MM.1S (cell line): ENCODE measurements at regions not wholly inside any gene's neighbourhood (a gene's known extent, or its start where the extent isn't known, plus 50 kb on each side); places are given as distances from the start of the nearest gene placed in this dataset.

Experiments used
- DNase-seq: peaks from one replicate; pipeline ENCODE4 v3.0.0-alpha.2; 2015
- H2AFZ ChIP-seq: fragments of 300-600 bp; sonication (generic); 2 replicates; pipeline ENCODE4 v1.6.0; 2016; ENCODE audit warnings: antibody characterized with exemption, low read length
- H3F3A ChIP-seq: fragments of 300-600 bp; sonication (generic); 2 replicates; pipeline ENCODE4 v1.6.1; 2016; ENCODE audit warnings: mild to moderate bottlenecking, antibody characterized with exemption, low read length, moderate library complexity, mixed read lengths; ENCODE audit not compliant: insufficient read depth
- H3K27ac ChIP-seq: fragments of 300-600 bp; sonication (generic); 2 replicates; pipeline ENCODE4 v1.5.1; 2016; ENCODE audit warnings: mild to moderate bottlenecking, low read length
- H3K27me3 ChIP-seq: fragments of 300-600 bp; sonication (generic); replicated peaks from 2 replicates; pipeline ENCODE4 v1.6.0; 2016; ENCODE audit warnings: low read length; ENCODE audit not compliant: insufficient read depth
- H3K36me3 ChIP-seq: fragments of 300-600 bp; sonication (generic); replicated peaks from 2 replicates; pipeline ENCODE4 v1.6.1; 2016; ENCODE audit warnings: mild to moderate bottlenecking, low read length, mixed read lengths; ENCODE audit not compliant: insufficient read depth
- H3K4me1 ChIP-seq: fragments of 300-600 bp; sonication (generic); 2 replicates; pipeline ENCODE4 v1.6.1; 2016; ENCODE audit warnings: low read length, mixed read lengths
- H3K4me2 ChIP-seq: fragments of 300-600 bp; sonication (generic); 2 replicates; pipeline ENCODE4 v1.6.0; 2016; ENCODE audit warnings: low read depth, low read length
- H3K4me3 ChIP-seq: fragments of 300-600 bp; sonication (generic); 2 replicates; pipeline ENCODE4 v1.5.1; 2016; ENCODE audit warnings: low read length, mixed read lengths
- H3K79me2 ChIP-seq: fragments of 300-600 bp; sonication (generic); 2 replicates; pipeline ENCODE4 v1.6.1; 2016; ENCODE audit warnings: mixed run types, low read length, mixed read lengths
- H3K9ac ChIP-seq: fragments of 300-600 bp; sonication (generic); 2 replicates; pipeline ENCODE4 v1.6.1; 2016; ENCODE audit warnings: low read length, mixed read lengths
- H3K9me2 ChIP-seq: fragments of 300-600 bp; sonication (generic); replicated peaks from 2 replicates; pipeline ENCODE4 v1.6.1; 2016; ENCODE audit warnings: mild to moderate bottlenecking, low read length, mixed read lengths; ENCODE audit not compliant: insufficient read depth
- H3K9me3 ChIP-seq: fragments of 300-600 bp; sonication (generic); replicated peaks from 2 replicates; pipeline ENCODE4 v1.6.1; 2016; ENCODE audit warnings: mild to moderate bottlenecking, low read length, mixed read lengths; ENCODE audit not compliant: insufficient read depth
- H4K20me1 ChIP-seq: fragments of 300-600 bp; sonication (generic); 2 replicates; pipeline ENCODE4 v1.6.1; 2016; ENCODE audit warnings: mild to moderate bottlenecking, low read length, moderate library complexity, mixed read lengths; ENCODE audit not compliant: insufficient read depth
- EZH2 ChIP-seq: fragments of 300-600 bp; sonication (generic); optimal IDR thresholded peaks from 2 replicates; pipeline ENCODE3; 2017; ENCODE audit warnings: low read depth, mild to moderate bottlenecking, antibody characterized with exemption, low read length, mixed read lengths
- EZH2phosphoT487 ChIP-seq: fragments of 300-600 bp; sonication (generic); IDR thresholded peaks from 2 replicates; pipeline ENCODE4 v1.6.1; 2018; ENCODE audit warnings: antibody characterized with exemption, low read length
- TF ChIP-seq, protein P1 (sequence below): fragments of 300-600 bp; sonication (generic); IDR thresholded peaks from 2 replicates; pipeline ENCODE4 v1.5.1; 2016; ENCODE audit warnings: antibody characterized with exemption, low read length, mixed read lengths

DNA sequence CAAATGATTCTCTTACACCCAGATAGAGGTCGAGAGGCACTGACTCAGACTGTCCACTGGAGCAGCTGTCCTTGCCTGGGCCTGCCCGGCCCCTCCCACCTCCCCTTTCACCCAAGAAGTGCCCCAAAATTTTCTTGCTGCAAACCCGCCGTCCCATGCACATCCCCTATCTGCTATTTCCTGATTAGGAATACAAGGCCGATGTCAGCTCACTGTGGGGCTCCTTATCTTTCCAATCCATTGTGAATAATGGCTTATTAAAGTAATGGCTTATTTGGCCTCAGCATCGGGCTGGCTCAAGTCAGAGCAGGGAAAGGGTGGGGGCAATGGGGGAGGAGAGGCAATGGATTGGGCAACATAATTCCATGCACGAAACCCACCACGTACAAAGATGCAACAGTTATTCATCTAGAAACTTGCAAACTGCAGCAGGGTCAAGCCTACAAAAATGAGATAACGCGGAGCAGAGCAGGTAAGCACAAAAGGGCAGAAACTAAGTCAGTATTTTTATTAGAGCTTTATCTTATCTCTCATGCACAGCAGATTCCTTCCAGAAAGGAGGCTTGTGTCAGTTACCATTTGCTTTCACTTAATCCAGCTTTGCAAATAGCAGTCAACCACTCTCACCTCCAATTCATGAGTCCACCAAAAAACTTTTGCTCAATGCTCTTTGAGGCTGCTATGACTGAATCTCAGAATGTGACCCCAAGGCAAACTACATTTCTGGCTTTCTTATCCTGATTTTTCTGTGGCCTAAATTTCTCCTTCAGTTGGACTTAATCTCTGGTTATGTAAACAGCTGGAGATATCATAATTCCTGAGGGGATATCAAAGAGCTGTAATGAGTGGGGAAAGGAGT, 138.2 kb upstream of the OSMR start:
- no peak overlapping the region for H3K27ac ChIP-seq
- no peaks in the 10 kb centered on the region for H3F3A ChIP-seq
- H3K4me1 ChIP-seq: no peaks in the 10 kb centered on the region
- no peak for DNase-seq
- no peak overlapping the region for H3K9ac ChIP-seq
- no peak overlapping the region for H2AFZ ChIP-seq
- H3K4me3 ChIP-seq: no peak overlapping the region
- H3K4me2 ChIP-seq: no peak overlapping the region
- TF ChIP-seq EZH2: no peak
- TF ChIP-seq, protein P1, sequence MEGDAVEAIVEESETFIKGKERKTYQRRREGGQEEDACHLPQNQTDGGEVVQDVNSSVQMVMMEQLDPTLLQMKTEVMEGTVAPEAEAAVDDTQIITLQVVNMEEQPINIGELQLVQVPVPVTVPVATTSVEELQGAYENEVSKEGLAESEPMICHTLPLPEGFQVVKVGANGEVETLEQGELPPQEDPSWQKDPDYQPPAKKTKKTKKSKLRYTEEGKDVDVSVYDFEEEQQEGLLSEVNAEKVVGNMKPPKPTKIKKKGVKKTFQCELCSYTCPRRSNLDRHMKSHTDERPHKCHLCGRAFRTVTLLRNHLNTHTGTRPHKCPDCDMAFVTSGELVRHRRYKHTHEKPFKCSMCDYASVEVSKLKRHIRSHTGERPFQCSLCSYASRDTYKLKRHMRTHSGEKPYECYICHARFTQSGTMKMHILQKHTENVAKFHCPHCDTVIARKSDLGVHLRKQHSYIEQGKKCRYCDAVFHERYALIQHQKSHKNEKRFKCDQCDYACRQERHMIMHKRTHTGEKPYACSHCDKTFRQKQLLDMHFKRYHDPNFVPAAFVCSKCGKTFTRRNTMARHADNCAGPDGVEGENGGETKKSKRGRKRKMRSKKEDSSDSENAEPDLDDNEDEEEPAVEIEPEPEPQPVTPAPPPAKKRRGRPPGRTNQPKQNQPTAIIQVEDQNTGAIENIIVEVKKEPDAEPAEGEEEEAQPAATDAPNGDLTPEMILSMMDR: no peak
- TF ChIP-seq EZH2phosphoT487: no peak
- H3K27me3 ChIP-seq: no peaks in the 10 kb centered on the region
- no peaks in the 10 kb centered on the region for H3K36me3 ChIP-seq
- H3K9me2 ChIP-seq: no peaks in the 10 kb centered on the region
- no peaks in the 10 kb centered on the region for H4K20me1 ChIP-seq
- H3K9me3 ChIP-seq: no peaks in the 10 kb centered on the region
- no peaks in the 10 kb centered on the region for H3K79me2 ChIP-seq

DNA sequence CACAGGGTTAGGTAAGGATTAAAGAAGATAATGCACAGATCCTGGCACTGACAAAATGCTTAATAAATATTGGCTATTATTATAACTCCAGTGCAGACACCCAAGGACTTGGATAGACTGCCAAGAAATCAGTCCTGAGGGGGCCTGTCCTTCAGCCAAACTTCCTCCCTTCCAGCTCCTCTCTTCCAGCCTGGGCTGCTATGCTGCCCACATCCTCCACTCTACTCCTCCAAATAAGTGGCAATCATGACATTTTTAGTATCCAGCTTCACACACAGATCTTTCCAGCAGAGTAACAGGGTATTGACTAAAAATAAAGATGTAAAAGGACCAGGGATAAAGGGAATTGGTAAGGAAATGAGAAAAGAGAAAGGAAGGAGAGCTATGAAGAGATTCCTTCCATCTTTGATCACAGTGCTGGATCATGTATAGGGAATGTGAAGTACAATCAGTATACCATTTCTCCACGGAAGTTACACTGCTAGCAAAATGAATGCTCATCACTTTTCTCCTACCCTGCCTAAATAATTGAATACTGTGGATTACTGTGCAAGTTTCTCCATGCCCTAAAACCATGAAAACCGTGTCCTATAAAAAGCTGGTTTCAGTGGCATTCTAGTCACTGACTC, 136.0 kb upstream of the OSMR start:
- DNase-seq: no peak
- no peaks in the 10 kb centered on the region for H3K9me3 ChIP-seq
- H2AFZ ChIP-seq: no peak overlapping the region
- H3K27me3 ChIP-seq: no peaks in the 10 kb centered on the region
- H3K36me3 ChIP-seq: no peaks in the 10 kb centered on the region
- no peaks in the 10 kb centered on the region for H4K20me1 ChIP-seq
- TF ChIP-seq, protein P1: no peak
- TF ChIP-seq EZH2phosphoT487 (no peak), EZH2 (no peak)
- no peak overlapping the region for H3K27ac ChIP-seq
- no peaks in the 10 kb centered on the region for H3K4me1 ChIP-seq
- H3K4me3 ChIP-seq: no peak overlapping the region
- H3F3A ChIP-seq: no peaks in the 10 kb centered on the region
- no peaks in the 10 kb centered on the region for H3K9me2 ChIP-seq
- no peaks in the 10 kb centered on the region for H3K79me2 ChIP-seq
- no peak overlapping the region for H3K9ac ChIP-seq
- H3K4me2 ChIP-seq: no peak overlapping the region

DNA sequence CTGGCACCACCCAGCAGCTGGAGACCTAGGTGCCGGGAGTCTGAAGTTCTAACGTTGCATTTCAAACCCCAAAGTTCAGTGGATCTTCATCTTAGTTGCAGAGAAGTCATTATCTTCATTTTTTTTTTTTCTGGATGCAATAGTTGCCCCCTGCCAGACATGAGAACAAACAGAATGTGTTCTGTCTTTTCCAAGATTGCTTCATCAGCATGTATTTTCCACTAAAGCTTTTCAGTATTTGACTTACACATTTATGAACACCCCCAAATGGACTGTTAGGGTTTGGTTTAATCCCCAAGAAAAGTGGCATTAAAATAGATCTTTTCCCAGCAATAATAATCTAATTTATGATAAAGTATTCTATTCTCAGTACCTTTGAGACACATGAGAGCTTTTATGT, 135.2 kb upstream of the OSMR start:
- DNase-seq: no peak
- H3K9me2 ChIP-seq: no peaks in the 10 kb centered on the region
- H3K4me1 ChIP-seq: no peaks in the 10 kb centered on the region
- no peak for TF ChIP-seq EZH2phosphoT487
- TF ChIP-seq, protein P1: no peak
- TF ChIP-seq EZH2: no peak
- no peaks in the 10 kb centered on the region for H3F3A ChIP-seq
- no peak overlapping the region for H3K27ac ChIP-seq
- H3K9ac ChIP-seq: no peak overlapping the region
- no peak overlapping the region for H2AFZ ChIP-seq
- no peaks in the 10 kb centered on the region for H3K9me3 ChIP-seq
- no peaks in the 10 kb centered on the region for H3K79me2 ChIP-seq
- H3K4me3 ChIP-seq: no peak overlapping the region
- no peaks in the 10 kb centered on the region for H3K36me3 ChIP-seq
- H3K27me3 ChIP-seq: no peaks in the 10 kb centered on the region
- no peak overlapping the region for H3K4me2 ChIP-seq
- H4K20me1 ChIP-seq: no peaks in the 10 kb centered on the region
